NCI-H1436 treated with DMSO at 0.1 percent for 48 hours (cell line): ENCODE measurements at regions not wholly inside any gene's neighbourhood (a gene's known extent, or its start where the extent isn't known, plus 50 kb on each side); places are given as distances from the start of the nearest gene placed in this dataset.

Experiments
- DNase-seq: peaks from one replicate; lab custom pipeline; 2025; lab: John Stamatoyannopoulos, UW

- DNase-seq, result no peak
These were observed 797.5 kb upstream of the EEF2KMT start for GRCh38 chr16:5895137-5895536.

GRCh38 chr16:5891296-5891695 is 793.7 kb upstream of the EEF2KMT start:
- no peak for DNase-seq

DNA sequence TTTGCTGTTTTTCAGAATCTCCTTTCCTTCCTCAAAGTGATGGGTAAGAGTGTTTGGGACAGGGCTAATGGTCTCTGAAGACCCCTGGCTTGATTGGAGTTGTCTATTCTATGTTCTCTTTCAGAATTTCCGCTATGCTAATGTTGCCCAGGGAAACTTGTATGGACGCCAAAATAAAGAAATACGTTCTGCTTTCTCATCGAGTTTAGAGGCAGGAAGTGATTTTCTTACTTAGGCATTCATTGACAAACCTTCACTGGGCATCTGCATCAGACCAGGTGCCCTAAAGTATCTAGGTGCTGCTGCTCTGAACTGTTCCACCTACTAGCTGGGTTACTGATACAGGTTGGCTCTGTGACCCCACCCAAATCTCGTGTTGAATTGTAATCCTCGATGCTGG is 787.9 kb upstream of the EEF2KMT start:
- no peak for DNase-seq

GRCh38 chr16:5884996-5885395 is 787.4 kb upstream of the EEF2KMT start:
- no peak for DNase-seq

DNA sequence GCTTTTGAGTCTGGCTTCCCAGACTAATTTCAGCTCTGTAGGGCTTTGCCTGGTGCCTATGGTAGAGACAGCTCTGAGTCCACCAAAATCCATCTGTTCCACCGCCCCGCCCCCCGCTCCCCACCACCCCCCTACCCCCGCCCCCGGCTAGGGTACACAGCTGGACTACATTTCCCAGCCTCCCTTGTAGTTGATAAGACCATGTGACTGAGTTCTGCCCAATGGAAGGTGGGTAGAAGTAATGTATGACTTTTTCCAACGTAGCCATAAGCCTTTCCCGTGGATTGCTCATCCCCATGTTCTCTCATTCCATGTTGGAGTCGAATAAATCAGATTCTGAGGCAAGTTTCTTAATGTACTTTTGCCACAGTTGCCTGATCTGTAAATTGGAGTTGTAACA is 786.7 kb upstream of the EEF2KMT start:
- no peak for DNase-seq

DNA sequence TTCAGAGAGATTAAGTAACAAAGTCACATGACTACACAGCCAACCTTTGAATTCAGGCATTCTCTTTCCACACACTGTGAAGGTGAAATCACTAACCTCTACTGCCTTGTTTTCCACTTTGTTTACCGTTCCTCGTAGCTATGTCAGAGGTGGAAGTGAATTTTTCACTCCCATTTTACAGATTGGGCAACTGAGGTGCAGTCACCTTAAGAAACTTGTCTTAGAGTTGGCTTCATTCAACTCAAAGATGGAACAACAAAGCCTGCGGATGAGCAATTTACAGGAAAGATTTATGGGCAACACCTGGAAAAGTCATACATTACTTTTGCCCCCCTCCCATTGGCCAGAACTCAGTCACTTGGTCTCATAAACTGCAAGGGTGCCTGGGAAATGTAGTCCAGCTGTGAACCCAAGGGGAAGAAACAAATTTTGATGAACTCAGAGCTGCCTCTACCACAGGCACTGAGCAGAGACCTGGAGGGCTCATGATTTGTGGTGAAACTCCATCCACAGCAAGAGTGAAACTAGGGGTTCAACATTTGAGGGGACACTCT is 784.6 kb upstream of the EEF2KMT start:
- no peak for DNase-seq

GRCh38 chr16:5875416-5875815 is 777.8 kb upstream of the EEF2KMT start:
- no peak for DNase-seq

GRCh38 chr16:5874899-5875298 is 777.3 kb upstream of the EEF2KMT start:
- DNase-seq, result no peak

DNA sequence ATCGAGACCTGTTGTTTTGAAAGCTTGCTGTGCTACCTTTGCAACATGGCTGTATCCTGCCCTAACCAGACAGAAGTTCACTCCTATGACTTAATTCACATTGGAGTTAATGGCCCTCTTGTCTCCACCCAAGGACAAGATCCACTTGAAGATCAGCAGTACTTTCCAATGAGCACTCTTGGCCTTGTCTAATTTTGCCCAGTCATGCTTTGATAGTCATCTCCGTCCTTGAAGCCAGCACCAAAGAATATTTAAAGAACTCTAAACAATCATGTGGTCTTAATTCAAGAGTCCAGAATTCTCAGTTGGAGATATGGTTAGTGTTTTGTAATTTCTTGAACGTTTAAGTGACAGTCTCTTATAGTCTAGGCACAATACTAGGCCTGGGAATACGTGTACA is 775.6 kb upstream of the EEF2KMT start:
- DNase-seq, result no peak

DNA sequence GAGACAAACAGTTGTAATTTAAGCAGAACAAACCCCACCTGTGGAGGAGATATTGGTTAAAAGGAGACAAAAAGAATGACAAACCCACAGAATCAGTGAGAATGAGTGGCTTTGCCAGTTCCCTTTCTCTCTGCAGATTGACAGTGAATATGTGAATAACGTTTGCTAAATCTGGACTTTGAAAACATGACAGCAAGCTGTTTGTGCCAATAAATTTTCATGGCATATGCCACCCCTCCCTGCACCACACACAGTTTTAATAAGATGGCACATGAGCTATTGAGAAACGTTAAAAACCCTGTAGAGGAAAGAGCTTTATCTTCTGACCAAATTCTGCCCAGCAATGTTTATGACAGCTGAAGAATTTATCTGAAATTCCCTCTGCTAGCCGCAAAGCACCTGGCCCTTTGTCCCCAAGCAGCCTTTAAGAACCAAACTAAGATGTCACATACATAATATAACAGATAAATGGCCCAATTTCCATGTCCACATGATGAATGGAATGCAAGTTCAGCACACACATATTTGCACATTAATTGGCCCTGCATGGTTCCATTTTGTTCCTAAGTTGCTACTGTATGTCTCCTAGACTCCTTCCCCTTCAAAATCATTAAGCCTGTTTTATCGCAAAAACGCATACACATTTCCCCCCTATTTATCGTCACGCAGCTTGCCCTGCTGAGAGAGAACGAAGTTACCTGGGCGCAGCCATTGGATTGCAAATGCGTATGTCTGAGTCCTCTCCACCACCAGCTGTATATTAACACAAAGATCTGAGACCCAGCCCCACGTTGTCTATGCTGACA is 773.5 kb upstream of the EEF2KMT start:
- no peak for DNase-seq

DNA sequence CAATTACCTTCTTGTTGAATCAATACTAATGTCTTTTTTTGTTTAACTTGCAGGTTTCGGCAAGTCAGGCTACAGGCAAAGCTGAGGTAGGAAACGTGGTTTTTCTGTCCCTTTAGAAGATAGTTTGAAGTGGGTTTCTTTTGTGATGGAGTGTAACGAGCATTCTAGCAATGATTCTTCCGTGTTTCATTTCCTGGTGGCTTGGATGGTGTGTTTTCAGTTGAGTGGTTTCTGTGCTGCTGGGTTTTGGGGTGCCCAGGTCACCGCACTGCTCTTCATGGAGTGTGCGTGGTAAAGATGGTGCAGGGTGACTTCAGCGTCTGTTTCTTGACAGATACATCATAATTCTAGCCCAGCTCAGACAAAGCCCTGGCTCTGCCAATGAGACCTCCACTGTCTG is 769.7 kb upstream of the EEF2KMT start:
- no peak for DNase-seq

GRCh38 chr16:5865236-5865635 is 767.6 kb upstream of the EEF2KMT start:
- no peak for DNase-seq

DNA sequence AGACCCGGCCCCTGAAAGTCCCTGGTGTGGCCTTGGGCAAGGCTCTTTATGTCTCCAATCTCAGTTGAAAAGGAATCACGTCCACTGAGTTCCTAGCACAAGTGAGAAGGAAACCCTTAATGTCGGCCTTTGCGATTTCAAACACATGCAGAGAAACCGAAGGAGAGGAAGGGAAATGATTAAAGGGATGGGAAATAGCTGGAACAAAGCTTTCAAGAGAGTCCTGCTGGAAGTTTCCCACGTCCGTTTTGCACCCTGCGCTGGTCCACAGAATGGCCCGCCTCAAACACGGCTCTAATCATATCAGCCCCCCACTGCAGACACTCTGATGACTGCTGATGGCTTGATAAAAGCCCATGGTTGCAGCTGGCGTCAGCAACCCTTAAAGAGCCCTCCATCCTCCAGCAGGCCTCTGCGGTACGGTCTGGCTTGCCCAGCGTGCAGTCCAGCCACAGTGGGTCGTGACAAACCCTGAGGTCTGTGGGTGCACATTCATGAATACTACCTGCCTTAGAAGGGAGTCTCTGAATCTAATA is 765.5 kb upstream of the EEF2KMT start:
- DNase-seq, result no peak

DNA sequence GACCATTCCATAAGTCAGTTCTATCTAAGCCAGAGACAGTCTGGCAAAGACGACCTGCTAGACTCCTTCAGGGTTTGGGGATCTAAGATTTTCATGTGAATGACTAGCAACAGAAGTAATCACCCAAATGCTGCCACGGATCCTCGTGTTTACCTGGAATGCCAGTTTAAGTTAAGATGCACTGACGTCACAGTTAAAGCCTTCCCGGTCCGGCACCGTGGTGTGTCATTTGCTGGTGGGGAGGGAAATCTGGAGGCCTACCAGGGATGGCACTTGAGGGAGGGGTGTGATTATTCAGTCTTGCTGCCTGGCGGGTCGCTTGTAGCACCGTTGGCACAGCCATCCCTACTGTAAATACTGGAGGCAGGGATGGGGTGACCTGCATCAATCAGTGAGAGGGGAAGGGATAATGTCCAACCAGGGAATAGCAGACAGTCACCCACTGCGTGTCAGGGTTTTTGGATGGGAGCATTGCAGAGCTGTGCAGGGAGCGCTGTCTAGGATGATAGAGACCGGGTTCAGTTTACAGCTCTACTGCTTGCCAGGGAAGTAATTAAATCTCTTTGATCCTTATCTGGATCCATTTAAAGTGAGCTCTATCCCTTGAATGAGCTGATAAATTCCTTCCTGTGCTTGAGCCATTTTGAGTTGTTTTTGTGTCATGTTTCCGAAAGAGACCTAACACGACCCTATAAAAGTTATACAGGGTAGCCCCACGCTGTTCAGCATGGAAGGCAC is 764.7 kb upstream of the EEF2KMT start:
- DNase-seq, result no peak

DNA sequence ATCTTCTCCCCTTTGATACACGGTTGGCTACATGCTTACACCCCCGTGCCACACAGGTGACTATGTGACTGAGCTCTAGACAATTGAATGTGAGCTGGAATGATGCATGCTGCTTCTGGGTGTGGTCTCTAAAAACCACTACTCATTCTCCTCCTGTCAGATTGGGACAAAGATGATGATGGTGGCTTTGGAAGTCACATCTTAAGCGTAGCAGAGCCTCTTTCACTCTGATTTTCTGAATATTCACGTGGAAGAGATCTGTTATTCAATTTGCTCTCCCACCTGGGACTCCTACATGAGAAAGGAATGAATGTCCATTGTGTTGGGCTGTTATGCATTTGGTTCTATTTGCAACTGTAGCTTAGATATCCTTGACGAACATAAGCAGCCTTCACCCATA is 763.6 kb upstream of the EEF2KMT start:
- no peak for DNase-seq

GRCh38 chr16:5858180-5858579 is 760.6 kb upstream of the EEF2KMT start:
- no peak for DNase-seq

GRCh38 chr16:5854027-5854426 is 756.4 kb upstream of the EEF2KMT start:
- no peak for DNase-seq

DNA sequence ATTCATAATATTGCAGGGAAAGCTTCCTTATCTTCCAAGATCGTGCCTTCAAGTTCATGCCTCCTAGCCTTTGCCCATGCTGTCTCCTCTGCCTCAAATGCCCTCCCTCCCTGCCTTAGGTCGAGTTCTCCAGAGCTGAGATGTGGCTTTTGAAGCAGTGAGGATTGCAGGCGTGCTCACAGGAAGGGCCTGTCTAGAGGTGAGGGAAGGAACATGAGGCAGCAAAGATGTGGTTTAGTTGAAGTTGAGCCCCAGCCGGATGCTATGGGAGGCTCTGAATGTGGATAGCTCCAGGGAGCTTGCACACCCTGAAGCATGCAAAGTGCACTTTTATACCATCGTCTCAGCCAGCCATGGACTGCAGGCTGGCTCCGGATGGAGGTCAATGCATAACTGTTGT is 754.6 kb upstream of the EEF2KMT start:
- DNase-seq, result no peak

DNA sequence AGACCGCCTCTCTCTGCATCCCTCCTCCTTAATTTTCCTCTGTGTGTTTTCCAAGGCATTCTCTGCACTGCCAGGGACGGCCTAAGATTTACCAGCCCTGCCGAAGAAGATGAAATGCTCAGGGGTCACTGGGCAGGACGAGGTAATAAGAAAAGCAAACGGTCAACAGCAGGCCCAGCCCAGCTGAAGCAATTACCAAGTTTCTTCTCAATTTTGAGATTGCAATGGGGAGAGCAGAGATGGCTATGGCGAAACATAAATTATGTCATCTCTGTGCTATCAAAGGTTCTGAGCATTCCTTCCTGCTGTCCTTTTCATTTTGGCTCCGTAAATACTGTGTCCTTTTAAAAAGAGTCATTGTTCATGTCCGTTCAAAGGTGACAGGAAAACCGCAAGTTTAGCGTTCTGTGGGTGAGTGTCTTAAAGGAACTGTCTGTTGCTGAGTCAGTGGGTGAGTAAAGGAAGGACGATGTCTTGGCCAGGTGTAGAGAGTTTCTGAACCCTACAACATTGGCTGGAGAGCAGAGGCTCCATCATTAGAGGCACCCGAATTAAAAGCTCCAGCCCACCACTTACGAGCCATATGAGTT is 753.9 kb upstream of the EEF2KMT start:
- DNase-seq, result no peak

GRCh38 chr16:5850632-5851392 is 753.2 kb upstream of the EEF2KMT start:
- DNase-seq, result no peak

GRCh38 chr16:5845046-5845445 is 747.5 kb upstream of the EEF2KMT start:
- DNase-seq, result no peak

DNA sequence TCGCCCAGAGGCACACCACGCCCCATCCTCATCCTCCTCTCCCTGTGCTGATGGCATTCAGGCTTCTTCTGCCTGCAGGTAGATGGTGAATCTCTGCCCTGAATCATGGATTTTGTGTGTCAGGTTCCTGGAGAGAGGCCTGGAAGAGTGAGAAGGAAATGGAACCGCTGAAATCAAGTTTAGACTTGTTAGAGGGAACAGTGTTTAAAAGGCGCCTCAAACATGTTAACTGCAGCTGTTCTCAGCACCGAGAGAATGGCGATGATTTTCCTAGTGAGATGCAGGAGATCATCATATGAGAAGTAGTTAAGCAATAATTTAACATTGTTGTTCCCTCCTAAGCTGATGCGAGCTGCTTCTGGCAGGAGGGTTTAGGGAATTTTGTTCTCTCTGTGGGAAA is 744.4 kb upstream of the EEF2KMT start:
- DNase-seq, result no peak
